H1 (cell line): ENCODE measurements at regions not wholly inside any gene's neighbourhood (a gene's known extent, or its start where the extent isn't known, plus 50 kb on each side); places are given as distances from the start of the nearest gene placed in this dataset.

Experiments used
- PHF8 ChIP-seq: fragments of 200-600 bp; sonication (generic); conservative IDR thresholded peaks from 2 replicates; pipeline ENCODE4 v1.7.1; 2012; ENCODE audit warnings: low read depth, mild to moderate bottlenecking, inconsistent platforms, low read length, moderate library complexity

DNA sequence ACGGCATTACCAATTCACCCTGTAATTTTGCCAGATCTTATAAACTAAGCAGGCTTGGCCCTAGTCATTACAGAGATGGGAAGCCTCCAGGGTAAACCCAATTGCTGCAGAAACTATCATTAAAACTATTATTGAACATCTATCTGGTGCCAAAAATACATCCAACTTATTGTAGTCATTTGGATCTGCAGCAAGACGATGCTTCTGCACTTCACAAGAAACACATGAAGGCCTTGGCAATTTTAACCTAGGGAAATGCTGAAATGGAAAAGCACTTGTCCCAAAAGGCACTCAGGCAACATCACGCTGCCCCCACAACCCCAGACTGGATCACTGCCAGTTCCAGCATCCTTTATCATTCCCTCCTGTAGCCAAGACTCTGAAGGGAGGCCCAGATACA, 85.3 kb upstream of the ACVR2A start (continued):
- no peak for TF ChIP-seq PHF8
